ENCODE measurements at regions not wholly inside any gene's neighbourhood (a gene's known extent, or its start where the extent isn't known, plus 50 kb on each side); places are given as distances from the start of the nearest gene placed in this dataset.

- no peak overlapping the region for H3K4me2 ChIP-seq (ENCODE audit: low read length)
- no peak for DNase-seq
- H3K79me2 ChIP-seq (ENCODE audit: low read length) = no peaks in the 10 kb centered on the region
- H2AFZ ChIP-seq (ENCODE audit: low read length) = no peak overlapping the region
- no peaks in the 10 kb centered on the region for H3K27me3 ChIP-seq (ENCODE audit: low read length)
- H3K9ac ChIP-seq (ENCODE audit: low read length) = no peak overlapping the region
- no peaks in the 10 kb centered on the region for H3K4me1 ChIP-seq (ENCODE audit: insufficient read depth, low read length)
- CTCF ChIA-PET = no interaction called here
- intact Hi-C loops (cut with micrococcal nuclease) = no loop called here
- TF ChIP-seq EZH2 (IDR thresholded peaks at IDR 0.05; ENCODE audit: low read length, unreplicated experiment) (no peak), CTCF (conservative IDR thresholded peaks at IDR 0.05; ENCODE audit: low read depth, low read length) (no peak), EZH2phosphoT487 (IDR thresholded peaks at IDR 0.05; ENCODE audit: borderline replicate concordance, low read length) (no peak)
- H3F3A ChIP-seq (ENCODE audit: low read length, unreplicated experiment) = no peaks in the 10 kb centered on the region
- no TSS peak for BruUV-seq (replicated peaks)
- H4K20me1 ChIP-seq (ENCODE audit: low read length) = no peaks in the 10 kb centered on the region
- H3K36me3 ChIP-seq (ENCODE audit: low read depth, low read length) = no peaks in the 10 kb centered on the region
- no peak overlapping the region for H3K4me3 ChIP-seq (ENCODE audit: low read length)
- no peak overlapping the region for H3K27ac ChIP-seq (ENCODE audit: low read length)
- POLR2A ChIA-PET (ENCODE audit: unreplicated experiment) = no interaction called here
- H3K9me2 ChIP-seq (replicated peaks; ENCODE audit: low read length) = no peaks in the 10 kb centered on the region
- H3K9me3 ChIP-seq (ENCODE audit: low read length) = no peaks in the 10 kb centered on the region
- ATAC-seq = no peak
Measured at GRCh38 chr2:45307147-45307546, 297.9 kb upstream of the SIX2 start.

GRCh38 chr2:45305599-45305998, 296.3 kb upstream of the SIX2 start:
- DNase-seq (no peak), ATAC-seq (no peak)
- H3K4me1 ChIP-seq (ENCODE audit: insufficient read depth, low read length) = no peaks in the 10 kb centered on the region
- no peak overlapping the region for H3K9ac ChIP-seq (ENCODE audit: low read length)
- no peaks in the 10 kb centered on the region for H3K9me3 ChIP-seq (ENCODE audit: low read length)
- H3K27me3 ChIP-seq (ENCODE audit: low read length) = no peaks in the 10 kb centered on the region
- H2AFZ ChIP-seq (ENCODE audit: low read length) = no peak overlapping the region
- no peaks in the 10 kb centered on the region for H4K20me1 ChIP-seq (ENCODE audit: low read length)
- H3F3A ChIP-seq (ENCODE audit: low read length, unreplicated experiment) = no peaks in the 10 kb centered on the region
- no peak for TF ChIP-seq CTCF (conservative IDR thresholded peaks at IDR 0.05; ENCODE audit: low read depth, low read length)
- H3K27ac ChIP-seq (ENCODE audit: low read length) = no peak overlapping the region
- intact Hi-C loops (cut with micrococcal nuclease) = no loop called here
- CTCF ChIA-PET = no interaction called here
- POLR2A ChIA-PET (ENCODE audit: unreplicated experiment) = no interaction called here
- no peak overlapping the region for H3K4me3 ChIP-seq (ENCODE audit: low read length)
- H3K36me3 ChIP-seq (ENCODE audit: low read depth, low read length) = no peaks in the 10 kb centered on the region
- H3K4me2 ChIP-seq (ENCODE audit: low read length) = no peak overlapping the region
- H3K9me2 ChIP-seq (replicated peaks; ENCODE audit: low read length) = no peaks in the 10 kb centered on the region
- BruUV-seq (replicated peaks) = no TSS peak
- no peaks in the 10 kb centered on the region for H3K79me2 ChIP-seq (ENCODE audit: low read length)

- no peak overlapping the region for H3K9ac ChIP-seq (ENCODE audit: low read length)
- BruUV-seq (replicated peaks) = no TSS peak
- CTCF ChIA-PET = no interaction called here
- no peaks in the 10 kb centered on the region for H3K36me3 ChIP-seq (ENCODE audit: low read depth, low read length)
- H3K4me2 ChIP-seq (ENCODE audit: low read length) = no peak overlapping the region
- POLR2A ChIA-PET (ENCODE audit: unreplicated experiment) = no interaction called here
- H3F3A ChIP-seq (ENCODE audit: low read length, unreplicated experiment) = no peaks in the 10 kb centered on the region
- no peaks in the 10 kb centered on the region for H3K79me2 ChIP-seq (ENCODE audit: low read length)
- no peaks in the 10 kb centered on the region for H3K9me2 ChIP-seq (replicated peaks; ENCODE audit: low read length)
- intact Hi-C loops (cut with micrococcal nuclease) = no loop called here
- H3K27ac ChIP-seq (ENCODE audit: low read length) = no peak overlapping the region
- no peaks in the 10 kb centered on the region for H3K9me3 ChIP-seq (ENCODE audit: low read length)
- TF ChIP-seq EZH2phosphoT487 (IDR thresholded peaks at IDR 0.05; ENCODE audit: borderline replicate concordance, low read length) (no peak), EZH2 (IDR thresholded peaks at IDR 0.05; ENCODE audit: low read length, unreplicated experiment) (no peak), CTCF (conservative IDR thresholded peaks at IDR 0.05; ENCODE audit: low read depth, low read length) (no peak)
- H3K27me3 ChIP-seq (ENCODE audit: low read length) = no peaks in the 10 kb centered on the region
- no peak for DNase-seq
- H4K20me1 ChIP-seq (ENCODE audit: low read length) = no peaks in the 10 kb centered on the region
- no peak for ATAC-seq
- H3K4me3 ChIP-seq (ENCODE audit: low read length) = no peak overlapping the region
- no peaks in the 10 kb centered on the region for H3K4me1 ChIP-seq (ENCODE audit: insufficient read depth, low read length)
- H2AFZ ChIP-seq (ENCODE audit: low read length) = no peak overlapping the region
Measured at GRCh38 chr2:45303417-45304202, 294.4 kb upstream of the SIX2 start.
